Activated CD8-positive, alpha-beta memory T cell treated with anti-CD3 and anti-CD28 coated beads, Interleukin-2, amount 50 U/mL, for 4 hours (primary cell): ENCODE measurements at regions not wholly inside any gene's neighbourhood (a gene's known extent, or its start where the extent isn't known, plus 50 kb on each side); places are given as distances from the start of the nearest gene placed in this dataset.
"Not testable (repeated sequence)": the region's sequence is repeated elsewhere in the genome, so short reads cannot be mapped to it uniquely, and the experiment has no call there.

Source experiments
- DNase-seq: peaks from one replicate; pipeline ENCODE4 v3.0.0-alpha.2; 2020

DNA sequence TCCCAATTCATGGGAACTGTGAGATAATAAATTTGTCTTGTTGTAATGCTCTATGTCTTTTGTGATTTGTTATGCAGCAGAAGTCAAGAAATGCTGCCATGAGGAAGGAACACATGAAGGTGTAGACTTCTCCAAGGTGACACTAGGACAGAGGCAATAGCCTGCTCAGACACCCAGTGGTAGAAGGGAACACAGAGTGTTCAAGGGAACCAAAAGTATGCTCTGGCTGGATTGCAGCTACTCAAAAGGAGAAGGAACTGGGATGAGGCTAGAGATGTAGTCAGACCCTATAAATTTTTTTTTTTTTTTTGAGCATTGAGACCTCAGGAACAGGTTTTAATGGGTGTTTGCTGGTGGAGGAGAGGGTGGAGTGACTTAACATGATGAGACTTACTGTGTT lies 232.5 kb downstream of the PARP8 start:
- DNase-seq: no peak

DNA sequence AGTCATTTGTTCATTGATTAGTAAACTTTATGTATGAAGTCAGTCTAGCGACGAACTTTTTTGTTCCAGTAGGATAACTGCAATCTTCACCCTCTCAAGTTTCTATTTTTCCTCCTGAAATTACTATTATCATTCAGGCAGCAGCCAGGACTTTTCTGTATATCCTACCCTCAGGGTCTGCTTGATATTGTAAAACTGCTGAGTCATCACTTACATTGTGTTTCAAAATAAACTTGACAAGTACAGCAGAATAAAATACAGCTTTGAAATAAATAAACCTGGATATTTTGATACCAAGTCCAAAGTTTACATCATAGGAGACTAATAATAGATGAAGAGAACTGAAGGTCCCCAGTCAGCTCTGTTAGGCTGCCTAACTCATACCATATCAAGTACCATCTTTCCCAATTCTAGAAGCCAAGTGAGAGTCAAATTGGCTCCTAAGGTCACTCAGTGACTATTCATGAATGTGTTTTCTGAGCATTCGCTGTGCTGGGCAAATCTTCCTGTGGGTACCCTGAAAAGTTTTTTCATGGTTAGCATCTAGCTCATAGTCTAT lies 234.6 kb downstream of the PARP8 start:
- no peak for DNase-seq

DNA sequence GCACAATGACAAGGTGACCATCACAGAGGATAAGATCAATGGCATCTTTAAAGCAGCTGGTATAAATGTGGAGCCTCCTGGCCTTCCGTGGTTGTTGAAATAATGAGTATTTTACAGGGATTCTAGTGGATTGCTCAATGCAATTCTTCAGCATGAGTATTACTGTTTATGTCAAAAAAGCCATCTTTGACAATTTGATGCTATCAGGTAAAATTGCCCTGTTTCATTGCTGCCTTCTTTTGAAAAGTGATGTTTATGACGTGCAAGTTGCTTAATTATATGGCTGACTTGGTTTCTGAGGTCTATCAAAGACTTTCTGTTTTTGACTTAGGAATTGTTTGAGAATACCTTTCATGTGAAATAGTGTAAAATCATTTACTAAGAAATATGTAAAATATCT lies 237.2 kb downstream of the PARP8 start:
- DNase-seq: no peak

DNA sequence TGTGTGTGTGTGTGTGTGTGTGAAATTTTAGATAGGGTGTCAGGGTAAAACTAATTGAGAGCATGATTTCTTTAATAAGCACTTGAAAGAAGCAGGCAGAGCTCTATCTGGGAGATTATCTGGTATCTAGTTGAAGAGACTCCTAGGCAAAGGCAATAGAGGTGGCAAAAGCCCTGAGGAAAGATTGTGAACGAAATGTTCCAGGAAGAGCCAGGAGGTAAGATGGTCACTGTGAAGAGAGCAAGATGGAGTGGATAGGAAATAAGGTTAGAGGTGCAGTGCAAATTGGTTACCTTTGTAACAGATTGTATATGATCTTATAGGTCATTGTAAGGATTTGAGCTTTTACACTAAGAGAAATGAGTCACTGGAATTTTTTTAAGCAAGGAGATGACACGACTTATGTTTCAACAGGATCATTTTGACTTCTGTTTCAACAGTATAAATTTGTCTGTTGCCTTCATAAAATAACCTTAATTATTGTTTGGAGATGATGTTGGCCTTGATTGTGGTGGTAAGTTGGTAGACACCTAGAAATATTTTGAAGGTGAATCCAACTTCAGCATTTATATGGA lies 239.6 kb downstream of the PARP8 start:
- no peak for DNase-seq

DNA sequence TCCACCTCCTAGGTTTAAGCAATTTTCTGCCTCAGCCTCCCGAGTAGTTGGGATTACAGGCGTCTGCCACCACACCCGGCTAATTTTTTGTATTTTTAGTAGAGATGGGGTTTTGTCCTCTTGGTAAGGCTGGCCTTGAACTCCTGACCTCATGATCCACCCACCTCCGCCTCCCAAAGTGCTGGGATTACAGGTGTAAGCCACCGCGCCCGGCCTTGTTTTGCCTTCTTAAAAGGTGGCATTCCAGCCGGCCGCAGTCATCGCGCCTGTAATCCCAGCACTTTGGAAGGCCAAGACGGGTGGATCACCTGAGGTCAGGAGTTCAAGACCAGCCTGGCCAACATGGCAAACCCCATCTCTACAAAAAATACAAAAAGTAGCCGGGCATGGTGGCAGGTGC lies 253.7 kb downstream of the PARP8 start:
- not testable (repeated sequence) for DNase-seq

DNA sequence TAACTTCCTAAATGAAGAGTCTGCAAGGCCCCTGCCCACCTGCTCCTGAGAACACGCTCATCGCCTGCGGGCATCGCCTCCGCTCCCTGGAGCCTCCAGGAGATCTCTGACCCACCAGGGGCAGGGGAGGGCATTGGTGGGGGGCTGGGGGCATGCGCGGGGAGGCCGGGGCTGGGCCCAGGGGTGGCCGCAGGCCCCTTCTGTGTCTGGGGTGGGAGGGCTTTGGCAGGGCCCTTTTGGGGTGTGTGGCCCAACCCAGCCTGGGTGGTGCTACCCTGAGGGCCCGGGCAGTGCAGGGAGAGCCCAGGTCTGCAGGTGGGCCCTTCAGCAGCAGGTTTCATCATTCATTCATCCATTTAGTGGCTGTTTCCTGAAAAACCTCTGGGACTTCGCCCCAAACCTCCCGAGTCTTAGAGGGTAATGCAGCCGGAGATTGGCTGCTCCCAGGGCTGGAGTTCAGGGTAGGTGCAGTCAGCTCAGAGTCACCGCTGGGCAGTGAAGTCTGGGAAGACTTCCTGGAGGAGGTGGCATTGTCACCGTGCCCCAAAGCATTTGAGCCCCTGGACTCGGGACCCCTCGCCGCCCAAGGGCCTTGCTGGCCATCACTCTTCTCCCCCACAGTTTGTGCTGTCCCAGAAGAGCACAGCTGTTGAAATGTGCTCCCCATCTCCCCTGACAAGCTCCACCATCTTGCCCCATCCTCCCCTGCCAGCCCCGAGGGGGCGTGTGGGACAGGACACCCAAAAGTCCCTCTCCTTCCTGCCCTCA lies 255.1 kb downstream of the PARP8 start:
- DNase-seq: no peak

DNA sequence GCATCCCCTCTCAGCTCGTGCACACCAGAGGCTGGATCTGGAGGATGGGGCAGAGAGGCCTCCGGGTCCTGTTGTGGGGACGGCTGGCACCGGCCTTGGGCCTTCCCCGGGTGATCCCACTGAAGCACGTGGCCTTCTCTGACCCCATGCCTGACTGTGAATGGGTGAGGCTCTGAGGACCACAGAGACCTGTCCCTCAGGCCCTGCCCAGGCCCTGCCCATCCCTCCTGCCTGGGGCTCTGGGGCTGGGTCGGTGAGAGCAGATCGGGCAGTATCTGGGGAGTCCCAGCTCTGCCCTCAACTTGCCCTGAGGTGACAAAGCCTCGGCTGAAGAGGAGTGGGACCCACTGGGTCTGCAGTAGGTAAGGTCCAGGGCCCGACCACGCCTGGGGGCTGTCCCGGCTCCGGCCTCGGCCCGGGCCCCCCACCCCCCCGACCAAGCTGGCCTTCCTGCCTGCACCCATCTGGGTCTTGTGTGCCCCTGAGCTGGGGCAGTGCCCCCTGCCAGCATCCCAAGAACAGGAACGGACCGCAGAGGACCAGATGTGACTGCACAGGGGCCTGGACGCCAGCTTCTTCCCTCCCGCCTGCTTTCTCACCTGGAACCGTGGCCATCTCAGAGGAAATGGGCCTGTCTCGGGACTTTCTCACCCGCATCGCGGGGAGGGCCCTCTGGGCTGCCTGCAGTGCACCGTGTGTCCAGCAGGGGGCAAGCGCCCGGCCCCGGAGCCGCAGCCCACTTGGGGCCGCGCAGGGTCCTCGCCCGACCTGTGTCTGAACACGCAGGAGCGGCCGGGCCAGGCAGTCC lies 255.9 kb downstream of the PARP8 start:
- not testable (repeated sequence) for DNase-seq

DNA sequence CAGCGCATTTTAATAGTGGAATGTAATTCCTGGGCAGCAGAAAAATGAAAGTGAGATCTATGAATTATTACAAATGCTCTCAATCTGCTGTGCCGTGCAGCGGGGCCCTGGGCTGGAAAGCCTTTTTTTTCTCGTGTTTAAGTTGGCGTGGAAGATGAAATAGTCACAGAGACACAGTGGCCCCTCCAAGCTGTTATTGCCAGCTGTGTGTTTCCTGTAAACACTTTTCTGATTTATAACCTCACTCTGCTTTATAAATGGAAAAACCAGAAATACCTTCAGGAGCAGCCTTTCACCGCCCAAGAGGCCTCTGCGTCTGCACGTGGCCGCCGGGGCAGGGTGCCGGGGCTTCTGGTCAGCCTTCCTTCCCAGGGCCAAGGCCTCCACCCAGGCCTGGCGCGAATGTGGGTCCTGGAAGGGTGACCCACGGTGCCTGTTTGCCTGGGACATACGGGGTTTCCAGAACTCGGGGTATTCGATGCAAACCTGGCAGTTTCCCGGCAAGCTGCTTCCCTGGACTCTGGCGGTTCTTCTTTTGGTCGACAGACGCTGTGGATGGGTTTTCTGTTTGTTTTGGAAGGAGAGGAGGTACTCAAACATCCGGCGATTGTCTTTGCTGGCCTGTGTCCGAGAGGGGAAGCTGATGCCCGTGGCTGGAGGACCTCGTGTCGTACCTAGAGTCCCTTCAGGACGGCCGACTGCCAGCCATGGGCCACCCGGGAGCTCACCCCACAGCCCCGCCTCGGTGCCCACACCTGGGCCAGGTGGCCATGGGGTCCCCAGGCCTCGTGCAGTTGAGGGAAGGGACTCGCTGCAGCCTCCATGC lies 256.7 kb downstream of the PARP8 start:
- DNase-seq: no peak

DNA sequence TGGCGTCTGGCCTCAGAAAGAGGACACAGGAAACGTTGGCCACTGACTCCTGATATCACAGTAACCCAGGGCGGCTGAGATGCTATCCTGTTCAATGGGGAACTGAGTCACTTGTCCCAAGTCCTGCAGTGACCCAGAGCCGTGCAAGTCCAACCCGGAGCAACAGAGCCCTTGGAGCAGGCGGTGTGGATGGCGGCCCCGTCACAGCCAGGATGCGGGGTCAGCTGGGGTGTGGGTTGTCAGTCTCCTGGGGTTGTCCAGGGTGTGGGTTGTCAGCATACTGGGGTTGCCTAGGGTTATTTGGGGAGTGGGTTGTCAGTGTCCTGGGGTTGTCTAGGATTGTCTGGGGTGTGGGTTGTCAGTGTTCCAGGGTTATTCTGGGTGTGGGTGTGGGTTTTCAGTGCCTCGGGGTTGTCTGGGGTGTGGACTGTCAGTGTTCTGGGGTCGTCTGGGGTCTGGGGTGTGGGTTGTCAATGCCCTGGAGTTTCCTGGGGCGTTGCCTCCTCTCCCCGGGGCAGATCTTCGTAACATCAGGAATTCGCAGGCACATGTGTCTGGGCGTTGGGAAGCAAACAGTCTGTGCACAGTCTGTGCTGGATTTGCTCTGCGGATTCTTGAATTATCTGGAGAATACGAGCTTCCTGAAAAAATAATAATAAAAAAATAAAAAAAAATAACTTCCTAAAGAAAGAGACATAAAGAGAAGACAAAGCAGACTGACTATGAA lies 257.5 kb downstream of the PARP8 start:
- no peak for DNase-seq

DNA sequence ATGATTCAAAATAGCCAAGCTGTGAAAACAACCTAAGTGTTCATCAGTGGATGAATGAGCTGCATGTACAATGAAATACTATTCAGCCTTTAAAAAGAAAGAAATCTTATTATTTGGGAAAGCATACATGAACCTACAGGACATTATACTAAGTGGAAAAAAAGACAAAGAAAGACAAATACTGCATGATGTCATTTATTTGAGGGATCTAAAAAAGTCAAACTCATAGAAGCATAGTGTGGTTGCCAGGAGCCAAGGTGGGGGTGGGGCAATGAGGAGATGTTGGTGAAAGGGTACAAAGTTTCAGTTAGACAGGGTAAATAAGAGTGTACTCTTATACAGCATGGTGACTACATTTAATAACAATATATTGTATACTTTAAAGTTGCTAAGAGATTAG lies 261.5 kb downstream of the PARP8 start:
- DNase-seq: no peak

DNA sequence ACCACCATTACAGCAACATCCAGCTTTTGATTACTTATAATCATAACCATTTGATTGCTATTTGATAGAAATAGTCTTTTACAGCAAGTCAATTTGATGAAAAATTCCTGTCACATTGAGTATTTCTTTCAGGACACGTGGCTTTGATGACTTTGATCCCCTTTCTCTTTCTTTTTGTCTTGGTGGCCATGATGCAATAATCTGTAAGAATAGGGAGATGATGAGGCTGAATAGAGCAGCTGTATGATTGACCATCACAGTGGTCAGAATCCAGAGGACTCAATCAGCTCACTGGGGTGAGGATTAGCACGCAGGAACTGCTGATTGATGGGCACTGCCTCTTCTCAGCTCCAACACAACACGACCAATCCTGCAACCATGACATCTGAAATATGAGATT lies 262.7 kb downstream of the PARP8 start:
- no peak for DNase-seq

DNA sequence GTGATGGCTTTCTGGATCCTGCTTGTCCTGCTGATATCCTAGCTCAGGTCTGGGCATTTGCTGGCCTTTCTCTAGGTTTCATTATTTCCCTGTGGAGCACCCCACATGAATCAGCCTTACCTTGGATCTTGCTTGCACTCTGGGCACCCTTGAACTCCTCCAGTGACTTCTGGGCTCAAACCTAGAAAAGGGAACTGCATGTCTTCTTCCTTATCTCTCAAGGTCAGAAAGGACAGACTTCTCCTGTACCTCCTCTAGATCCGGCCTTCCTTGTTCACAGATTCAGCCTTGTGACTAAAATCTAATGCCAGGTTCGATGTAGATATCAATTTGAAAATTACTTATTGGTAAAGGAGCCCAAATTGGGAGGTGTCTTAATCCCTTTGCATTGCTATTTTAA lies 267.9 kb downstream of the PARP8 start:
- DNase-seq: no peak

DNA sequence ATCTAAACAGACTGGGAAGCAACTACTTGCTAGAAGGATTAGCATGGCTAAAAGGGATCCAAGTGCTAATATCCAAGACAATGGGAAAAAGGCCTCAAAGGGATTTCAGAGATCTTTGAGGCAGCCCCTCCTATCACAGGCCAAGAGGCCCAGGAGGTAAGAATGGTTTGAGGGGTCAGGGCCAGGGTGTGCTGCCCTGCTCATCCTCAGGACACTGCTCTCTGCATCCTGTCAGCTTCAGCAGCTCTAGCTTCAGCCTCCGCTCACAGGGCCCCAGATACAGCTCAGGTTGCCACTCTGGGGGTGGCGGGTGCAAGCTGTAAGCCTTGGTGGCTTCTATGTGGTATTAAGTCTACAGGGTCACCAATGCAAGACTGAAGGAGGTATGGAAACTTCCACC lies 278.7 kb downstream of the PARP8 start:
- DNase-seq: no peak

DNA sequence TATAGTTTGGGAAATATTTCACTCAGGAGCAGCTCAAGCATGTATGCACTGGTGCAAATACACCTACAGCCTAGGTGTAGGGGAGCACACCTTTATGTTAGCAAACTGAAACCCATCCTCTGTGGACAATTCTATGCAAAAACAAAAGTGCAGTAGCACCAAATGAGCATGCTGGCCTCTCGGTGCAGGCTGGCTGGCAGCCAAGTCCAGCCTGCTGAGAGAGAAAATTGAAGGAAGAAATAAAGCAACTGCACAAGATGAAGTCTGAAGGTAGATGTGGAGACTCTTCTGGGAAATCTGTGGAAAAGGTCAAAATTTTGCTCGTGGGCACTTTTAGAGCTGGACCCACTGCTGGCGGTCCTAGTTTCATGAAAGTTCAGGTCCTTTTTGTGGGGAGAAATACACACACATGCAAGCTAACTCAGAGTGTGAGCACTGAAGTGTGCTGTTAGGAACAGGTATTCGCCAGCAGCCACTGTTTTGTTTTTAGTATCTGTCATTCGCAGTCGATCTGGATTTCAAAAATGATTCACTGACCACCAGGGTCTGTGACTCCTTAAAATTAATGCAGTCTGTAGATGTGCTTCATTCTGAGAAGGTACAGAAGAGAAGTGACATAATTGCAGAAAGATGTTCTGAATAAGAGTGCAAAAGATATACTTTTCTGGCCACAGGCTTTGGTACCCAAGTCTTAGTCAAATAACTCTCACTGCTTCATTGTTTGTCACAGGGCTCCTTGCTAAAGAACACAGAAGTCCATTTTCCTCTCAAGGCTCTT lies 281.7 kb downstream of the PARP8 start:
- DNase-seq: no peak

DNA sequence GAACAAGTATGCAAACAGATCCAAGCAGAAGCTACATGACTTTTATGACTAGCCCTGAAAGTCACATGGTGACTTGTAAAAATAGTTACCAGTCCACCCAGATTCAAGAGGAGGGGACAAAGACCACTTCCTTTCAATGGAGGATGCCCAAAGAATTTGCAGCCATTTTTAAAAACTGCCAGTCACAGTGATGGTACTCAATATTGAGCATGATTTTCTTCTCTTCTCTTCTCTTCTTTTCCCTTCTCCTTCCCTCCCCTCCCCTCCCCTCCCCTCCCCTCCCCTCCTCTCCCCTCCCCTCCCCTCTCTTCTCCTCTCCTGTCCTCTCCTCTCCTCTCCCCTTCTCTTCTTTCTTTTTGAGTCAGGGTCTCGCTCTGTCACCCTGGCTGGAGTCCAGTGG lies 286.9 kb downstream of the PARP8 start:
- DNase-seq: no peak

DNA sequence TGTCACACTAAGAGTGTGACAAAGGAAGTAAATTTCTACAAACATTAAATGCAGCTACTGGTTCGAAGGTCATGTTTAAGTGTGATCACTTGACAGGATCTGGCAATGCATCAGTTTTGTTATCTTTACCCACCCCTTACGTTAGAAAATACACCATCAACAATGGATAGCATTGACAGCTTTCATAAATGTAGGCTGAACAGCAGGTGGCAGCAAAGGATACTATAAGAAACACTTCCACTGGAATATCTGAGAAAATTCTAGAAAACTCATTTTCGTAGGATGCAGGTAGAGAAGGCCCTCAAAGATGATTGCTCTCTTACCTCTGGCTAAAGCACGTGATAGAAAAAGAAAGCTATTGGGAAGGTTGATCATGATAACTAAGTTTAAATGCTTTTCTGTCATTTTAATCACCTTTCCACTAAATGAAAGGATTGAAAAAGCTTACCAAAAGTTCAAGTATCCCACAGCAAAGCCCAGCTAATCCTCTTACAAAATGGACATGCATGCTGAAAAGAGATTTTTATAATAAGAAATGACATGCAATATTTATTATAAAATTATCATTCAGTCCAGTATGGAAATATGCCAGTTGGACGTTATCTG lies 292.5 kb downstream of the PARP8 start:
- no peak for DNase-seq

DNA sequence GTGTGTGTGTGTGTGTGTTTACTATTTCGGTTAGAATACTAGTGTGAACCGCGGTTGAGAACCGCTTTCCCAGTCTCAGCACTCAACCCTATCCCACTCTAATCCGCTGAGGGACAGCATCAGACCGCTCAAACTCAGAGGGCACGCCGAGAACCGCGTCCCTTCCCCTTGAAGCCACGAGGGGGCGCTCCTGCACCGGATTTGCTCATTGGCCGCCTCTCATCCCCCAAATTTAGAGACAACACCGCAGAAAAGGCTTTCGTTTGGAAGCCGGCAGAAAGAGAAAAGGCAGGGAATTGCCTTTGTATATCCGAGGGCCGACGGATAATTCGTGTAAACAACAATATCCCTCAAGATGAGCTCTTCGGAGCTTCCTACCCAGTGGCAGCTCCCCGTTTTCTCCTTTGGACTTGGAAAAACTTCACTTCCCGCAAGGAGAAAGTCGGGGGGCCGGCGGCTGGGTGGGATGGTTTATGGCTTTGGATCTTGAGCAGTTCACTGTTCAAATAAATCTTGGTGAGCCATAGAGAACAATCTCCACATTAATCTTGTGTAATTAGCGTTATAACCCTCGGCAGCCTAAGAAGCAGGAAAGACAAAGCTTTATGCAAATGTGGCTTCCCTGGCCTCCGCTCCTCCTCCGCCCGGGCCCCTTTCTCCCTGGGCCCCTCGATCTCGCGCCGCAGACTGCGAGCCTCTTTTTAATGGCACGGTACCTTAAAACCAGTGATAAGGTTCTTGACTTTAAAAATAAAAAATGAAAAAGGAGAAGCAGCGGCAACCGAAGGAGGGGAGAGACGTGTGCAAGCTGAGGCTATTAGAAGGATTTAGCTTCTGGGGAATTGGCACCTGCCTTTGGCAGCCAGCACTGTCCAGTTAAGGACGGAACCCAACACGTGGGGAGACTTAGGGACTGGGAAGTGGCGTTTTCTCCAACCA lies 296.8 kb downstream of the PARP8 start:
- DNase-seq: peak; percentile 50

DNA sequence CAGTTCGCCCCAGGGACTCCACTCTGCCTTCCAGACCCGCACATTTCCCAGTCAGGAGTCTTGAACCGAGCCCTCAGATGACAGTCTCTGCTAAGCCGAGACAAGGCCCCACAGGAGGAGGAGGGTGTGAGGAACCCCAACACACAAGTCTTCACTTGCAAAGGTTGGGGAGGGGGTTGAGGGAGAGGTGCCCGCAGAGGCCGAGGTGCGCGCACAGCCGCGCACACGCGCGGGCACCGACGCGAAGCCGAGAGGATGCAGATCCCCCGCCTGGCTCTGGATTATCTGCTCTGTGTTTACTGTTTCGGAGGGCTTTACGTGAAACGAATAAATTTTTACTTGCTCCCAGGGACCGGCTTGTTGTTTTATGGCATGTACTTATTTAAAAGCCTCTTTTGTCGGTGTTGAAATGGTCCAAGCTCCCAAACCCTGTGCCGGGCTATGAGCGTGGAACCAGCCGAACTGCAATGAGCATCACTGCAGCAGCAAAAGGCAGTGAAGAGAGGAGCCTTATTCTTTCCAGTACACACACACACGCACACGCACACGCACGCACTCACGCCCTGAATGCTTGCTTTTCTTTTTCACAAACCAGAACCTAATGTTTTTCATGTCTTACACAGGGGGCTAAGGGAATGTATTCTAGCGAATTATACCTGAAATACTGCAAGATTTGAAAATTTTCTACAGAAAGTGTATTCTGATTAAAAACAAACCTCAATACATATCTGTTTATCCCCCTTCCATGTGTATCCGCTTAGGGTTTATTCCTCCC lies 297.7 kb downstream of the PARP8 start:
- no peak for DNase-seq
